Neural cell (in vitro differentiated cells): ENCODE measurements at regions not wholly inside any gene's neighbourhood (a gene's known extent, or its start where the extent isn't known, plus 50 kb on each side); places are given as distances from the start of the nearest gene placed in this dataset.

Experiments
- POLR2AphosphoS5 ChIP-seq: IDR thresholded peaks from 2 replicates; pipeline ENCODE4 v1.6.1; 2012
- TF ChIP-seq, protein P1 (sequence below): fragments of 450-650 bp; IDR thresholded peaks from 2 replicates; pipeline ENCODE4 v1.5.1; 2014; ENCODE audit warnings: antibody characterized with exemption, mild to moderate bottlenecking, moderate library complexity; ENCODE audit not compliant: poor library complexity, severe bottlenecking
- TF ChIP-seq, protein P2 (sequence below): IDR thresholded peaks from 2 replicates; pipeline ENCODE4 v1.6.1; 2012; ENCODE audit warnings: borderline replicate concordance

DNA sequence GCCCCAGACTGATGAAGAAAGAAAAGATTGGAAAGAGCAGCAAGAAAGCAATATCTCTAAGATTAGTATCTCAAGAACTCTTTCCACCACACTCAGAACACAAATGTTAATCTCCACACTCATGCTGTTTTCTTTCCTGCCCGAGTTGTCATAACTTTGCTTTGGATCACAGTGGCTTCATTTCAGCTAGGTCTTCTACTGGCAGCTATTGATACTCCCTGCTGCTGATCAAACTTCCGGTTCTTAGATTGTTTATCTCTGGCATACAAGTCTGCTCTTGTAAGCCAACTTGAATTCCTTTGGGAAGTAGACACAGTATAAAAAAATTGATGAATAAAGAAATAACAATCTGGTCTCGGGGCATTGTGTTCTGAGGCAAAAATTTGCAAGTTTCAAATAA is 77.7 kb upstream of the SPEF2 start:
- TF ChIP-seq, protein P1, sequence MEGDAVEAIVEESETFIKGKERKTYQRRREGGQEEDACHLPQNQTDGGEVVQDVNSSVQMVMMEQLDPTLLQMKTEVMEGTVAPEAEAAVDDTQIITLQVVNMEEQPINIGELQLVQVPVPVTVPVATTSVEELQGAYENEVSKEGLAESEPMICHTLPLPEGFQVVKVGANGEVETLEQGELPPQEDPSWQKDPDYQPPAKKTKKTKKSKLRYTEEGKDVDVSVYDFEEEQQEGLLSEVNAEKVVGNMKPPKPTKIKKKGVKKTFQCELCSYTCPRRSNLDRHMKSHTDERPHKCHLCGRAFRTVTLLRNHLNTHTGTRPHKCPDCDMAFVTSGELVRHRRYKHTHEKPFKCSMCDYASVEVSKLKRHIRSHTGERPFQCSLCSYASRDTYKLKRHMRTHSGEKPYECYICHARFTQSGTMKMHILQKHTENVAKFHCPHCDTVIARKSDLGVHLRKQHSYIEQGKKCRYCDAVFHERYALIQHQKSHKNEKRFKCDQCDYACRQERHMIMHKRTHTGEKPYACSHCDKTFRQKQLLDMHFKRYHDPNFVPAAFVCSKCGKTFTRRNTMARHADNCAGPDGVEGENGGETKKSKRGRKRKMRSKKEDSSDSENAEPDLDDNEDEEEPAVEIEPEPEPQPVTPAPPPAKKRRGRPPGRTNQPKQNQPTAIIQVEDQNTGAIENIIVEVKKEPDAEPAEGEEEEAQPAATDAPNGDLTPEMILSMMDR, result no peak
- no peak for TF ChIP-seq POLR2AphosphoS5
- TF ChIP-seq, protein P2, sequence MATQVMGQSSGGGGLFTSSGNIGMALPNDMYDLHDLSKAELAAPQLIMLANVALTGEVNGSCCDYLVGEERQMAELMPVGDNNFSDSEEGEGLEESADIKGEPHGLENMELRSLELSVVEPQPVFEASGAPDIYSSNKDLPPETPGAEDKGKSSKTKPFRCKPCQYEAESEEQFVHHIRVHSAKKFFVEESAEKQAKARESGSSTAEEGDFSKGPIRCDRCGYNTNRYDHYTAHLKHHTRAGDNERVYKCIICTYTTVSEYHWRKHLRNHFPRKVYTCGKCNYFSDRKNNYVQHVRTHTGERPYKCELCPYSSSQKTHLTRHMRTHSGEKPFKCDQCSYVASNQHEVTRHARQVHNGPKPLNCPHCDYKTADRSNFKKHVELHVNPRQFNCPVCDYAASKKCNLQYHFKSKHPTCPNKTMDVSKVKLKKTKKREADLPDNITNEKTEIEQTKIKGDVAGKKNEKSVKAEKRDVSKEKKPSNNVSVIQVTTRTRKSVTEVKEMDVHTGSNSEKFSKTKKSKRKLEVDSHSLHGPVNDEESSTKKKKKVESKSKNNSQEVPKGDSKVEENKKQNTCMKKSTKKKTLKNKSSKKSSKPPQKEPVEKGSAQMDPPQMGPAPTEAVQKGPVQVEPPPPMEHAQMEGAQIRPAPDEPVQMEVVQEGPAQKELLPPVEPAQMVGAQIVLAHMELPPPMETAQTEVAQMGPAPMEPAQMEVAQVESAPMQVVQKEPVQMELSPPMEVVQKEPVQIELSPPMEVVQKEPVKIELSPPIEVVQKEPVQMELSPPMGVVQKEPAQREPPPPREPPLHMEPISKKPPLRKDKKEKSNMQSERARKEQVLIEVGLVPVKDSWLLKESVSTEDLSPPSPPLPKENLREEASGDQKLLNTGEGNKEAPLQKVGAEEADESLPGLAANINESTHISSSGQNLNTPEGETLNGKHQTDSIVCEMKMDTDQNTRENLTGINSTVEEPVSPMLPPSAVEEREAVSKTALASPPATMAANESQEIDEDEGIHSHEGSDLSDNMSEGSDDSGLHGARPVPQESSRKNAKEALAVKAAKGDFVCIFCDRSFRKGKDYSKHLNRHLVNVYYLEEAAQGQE, result no peak
